Heart left ventricle (tissue), 13 donors: ENCODE measurements at regions not wholly inside any gene's neighbourhood (a gene's known extent, or its start where the extent isn't known, plus 50 kb on each side); places are given as distances from the start of the nearest gene placed in this dataset.

Experiments
- CTCF ChIP-seq, 12 donors: fragments of 200-600 bp; sonication (generic) in 4 of 12; IDR thresholded peaks; one replicate each; pipeline versions ENCODE4 v1.5.0 to v1.8.0; 2018 to 2022; ENCODE audit warnings: antibody characterized with exemption in 12 of 12, mild to moderate bottlenecking in 5 of 12
- POLR2A ChIP-seq, 2 donors: fragments of 450-650 bp; IDR thresholded peaks; one replicate each; pipeline ENCODE4 v1.6.1; 2017; ENCODE audit warnings: antibody characterized with exemption in 2 of 2, mild to moderate bottlenecking in 2 of 2, moderate library complexity in 2 of 2
- donor health status: ischemic (EF 13 %, LVEDD 7.1; RV severe dilation, severe dysfunction).
- donor health status: DM: no; HTN: yes; CAD: no.
- donor health status: DM: no; HTN: no; CAD: no.
- donor health status: ischemic (EF 25% LVEDD 6.9; RV normal size, moderate dysfunction).
- donor health status: ischemic (EF 25% LVEDD 5.7; RV mildly dilated, moderate dysfunction).
- donor health status: ischemic (EF 35%, LVEDD 5.7; RV mildly dilated, moderate dysfunction).
- donor health status: nonischemic (EF 11% LVEDD 7.7; RV severe dilation, severe dysfunction).
- donor health status: DM: yes; HTN: yes; CAD: no.
- donor health status: PGD.
- donor health status: ischemic (EF 29% LVEDD 5.4; RV normal size, mild dysfunction).
- donor health status: nonischemic (EF 23%, LVEDD 6.1; RV moderate dilation, normal function).

DNA sequence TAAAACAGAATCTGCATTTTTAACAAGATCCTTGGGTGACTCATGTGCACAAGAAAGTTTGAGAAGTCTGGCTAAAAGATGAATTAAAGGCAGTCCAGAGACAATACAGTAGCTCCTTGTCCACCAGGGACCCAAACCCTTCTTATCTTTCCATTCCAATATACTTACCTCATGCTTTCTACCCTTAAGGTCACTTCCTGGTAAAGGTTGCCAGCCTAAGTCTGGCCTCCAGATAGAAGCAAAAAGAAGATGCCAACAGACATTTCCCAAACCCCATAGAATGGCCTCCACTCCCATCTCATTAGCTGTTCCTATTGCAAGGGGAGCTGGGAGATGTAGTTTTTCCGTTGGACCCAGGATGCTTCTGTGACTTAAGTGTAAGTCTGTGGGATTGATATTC lies 101.4 kb upstream of the XYLT1 start:
- TF ChIP-seq CTCF (IDR thresholded peaks at IDR 0.05) (no peak), POLR2A (IDR thresholded peaks at IDR 0.05) (no peak)
